Skin epidermis (tissue), 12 donors: ENCODE measurements at regions not wholly inside any gene's neighbourhood (a gene's known extent, or its start where the extent isn't known, plus 50 kb on each side); places are given as distances from the start of the nearest gene placed in this dataset.

Experiments
- H3K27ac ChIP-seq, 21 experiments: fragments of 200-600 bp; sonication (generic) in 11 of 21; one replicate each; pipeline ENCODE4 v1.5.0; 2020; ENCODE audit warnings: mild to moderate bottlenecking in 3 of 21, inconsistent platforms in 2 of 21, moderate library complexity in 2 of 21
- H3K4me3 ChIP-seq, 7 experiments: fragments of 200-600 bp; sonication (generic) in 2 of 7; one replicate each; pipeline ENCODE4 v1.5.0; 2020; ENCODE audit warnings: inconsistent platforms in 2 of 7, mild to moderate bottlenecking in 2 of 7, moderate library complexity in 1 of 7

DNA sequence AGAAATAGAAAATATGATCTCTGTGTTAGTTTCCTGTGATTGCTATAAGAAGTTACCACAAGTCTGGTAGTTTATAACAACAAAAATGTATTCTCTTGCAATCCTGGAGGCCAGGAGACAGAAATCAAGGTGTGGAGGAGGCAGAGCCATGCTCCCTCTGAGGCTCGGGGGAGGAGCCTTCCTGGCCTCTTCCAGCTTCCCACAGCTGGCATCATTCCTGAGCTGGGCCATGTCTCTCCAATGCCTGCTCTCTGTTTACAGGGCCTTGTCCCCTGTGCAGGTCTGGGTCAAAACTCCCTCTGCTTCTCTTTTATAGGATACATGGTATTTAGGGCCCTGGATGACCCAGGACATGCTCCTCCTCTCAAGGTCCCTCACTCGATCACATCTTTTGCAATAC lies 81.3 kb upstream of the RET start:
- no peak overlapping the region for H3K27ac ChIP-seq
- no peak overlapping the region for H3K4me3 ChIP-seq

DNA sequence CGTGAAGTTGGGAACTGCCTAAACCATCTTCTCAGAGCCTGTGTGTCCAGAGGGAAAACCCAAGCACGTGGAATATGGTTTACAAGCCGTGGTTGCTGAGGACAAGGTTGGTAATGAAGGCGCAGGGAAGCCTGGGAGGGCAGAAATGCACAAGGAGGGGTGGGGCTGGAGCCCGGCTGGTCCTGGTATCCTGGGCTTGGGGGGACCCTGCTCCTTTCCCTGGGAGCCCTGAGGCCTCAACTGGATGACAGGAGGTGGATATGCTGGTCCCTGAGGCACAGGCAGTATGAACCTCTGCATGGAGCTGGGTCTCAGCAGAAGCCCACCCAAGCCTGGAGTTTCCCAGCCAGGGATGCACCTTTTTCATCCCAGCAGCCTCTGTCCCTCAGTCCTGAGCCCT lies 80.3 kb upstream of the RET start:
- no peak overlapping the region for H3K4me3 ChIP-seq
- H3K27ac ChIP-seq = no peak overlapping the region

DNA sequence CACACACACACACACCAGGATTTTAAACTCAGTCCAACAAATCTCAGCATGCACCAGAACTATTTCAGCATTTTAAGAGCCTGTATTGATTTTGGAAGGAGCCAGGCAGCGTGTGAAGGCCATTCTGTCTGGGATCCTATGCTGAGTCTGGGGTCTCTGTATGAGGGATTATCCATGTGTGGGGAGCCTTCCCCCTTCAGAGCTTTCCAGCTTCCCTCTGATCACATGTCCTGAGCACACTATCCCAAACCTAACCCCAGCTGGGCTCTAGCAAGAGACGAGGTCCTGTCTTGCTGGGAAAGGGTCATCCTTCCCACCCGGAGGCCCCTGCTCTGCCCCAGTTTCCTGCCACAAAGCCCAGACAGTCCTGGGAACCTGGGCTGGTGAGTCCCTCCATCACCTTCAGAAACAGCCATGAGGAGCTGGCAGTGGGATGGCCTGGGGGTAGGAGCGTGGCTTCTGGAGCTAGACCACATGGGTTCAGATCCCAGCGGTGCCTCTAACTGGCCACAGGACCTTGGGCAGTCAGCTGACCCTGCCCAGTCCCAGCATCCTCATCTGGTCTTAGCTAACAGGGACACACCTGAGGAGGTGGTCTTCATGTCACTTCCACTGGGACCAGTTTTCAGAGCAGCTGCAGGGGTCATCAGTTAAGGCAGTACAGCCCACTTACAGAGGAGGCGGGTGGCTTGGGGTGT lies 79.6 kb upstream of the RET start:
- Histone ChIP-seq H3K4me3 (no peak overlapping the region), H3K27ac (no peak overlapping the region)

DNA sequence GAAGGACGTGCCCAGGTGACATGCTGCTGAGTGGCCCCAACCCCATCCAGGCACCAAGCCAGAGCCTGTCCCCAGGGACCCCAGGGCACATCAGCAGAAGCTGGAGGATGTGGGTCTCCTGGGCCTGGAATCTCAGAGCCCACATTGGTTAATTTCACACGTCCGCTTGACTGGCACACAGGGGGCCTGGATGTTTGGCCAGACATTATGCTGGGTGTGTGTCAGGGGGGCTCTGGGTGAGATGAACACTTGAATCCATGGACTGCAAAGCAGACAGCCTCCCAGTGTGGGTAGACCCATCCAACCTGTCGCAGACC lies 79.1 kb upstream of the RET start:
- no peak overlapping the region for H3K27ac ChIP-seq
- H3K4me3 ChIP-seq = no peak overlapping the region

DNA sequence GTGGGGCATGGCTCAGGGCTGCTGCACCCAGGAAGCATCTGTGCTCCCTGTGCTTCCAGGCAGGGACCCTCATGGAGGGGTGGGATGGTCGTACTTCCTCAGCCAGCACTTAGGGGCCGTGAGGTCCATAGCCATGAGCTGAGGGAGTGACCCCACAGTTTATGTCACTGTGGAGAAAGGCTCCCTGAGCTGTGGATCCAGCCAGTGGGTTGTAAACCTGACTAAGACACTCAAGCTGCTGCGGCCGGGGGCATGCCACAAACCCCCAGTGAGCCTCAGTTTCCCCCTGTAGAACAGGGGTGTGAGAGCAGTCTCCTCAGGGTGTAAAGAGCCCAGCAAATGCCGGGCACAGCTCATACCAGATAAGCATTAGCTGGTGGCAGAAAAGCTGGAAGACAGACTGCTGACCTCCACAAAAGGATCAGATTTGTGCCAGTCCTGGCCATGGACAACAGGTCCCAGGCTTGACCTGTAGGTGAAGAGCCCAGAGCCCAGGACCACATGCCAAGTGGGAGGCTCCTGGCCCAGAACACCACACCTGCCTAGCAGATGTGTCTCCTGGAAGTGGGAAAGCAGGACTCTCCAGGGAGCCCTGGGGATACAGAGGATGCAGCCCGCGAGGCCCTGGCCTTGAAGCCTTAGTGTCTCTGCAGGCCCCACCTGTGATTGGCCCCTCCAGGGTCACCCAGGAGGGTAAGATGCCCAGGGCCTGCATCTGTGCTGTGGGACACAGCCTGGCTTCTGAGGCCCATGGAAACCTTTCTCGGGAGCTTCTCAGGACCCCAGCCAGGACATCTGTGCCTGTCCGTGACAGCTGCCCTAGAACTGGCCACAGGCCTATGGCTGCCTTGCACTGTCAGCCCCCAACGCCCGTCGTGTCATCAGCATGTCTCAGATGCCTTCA lies 78.1 kb upstream of the RET start:
- Histone ChIP-seq H3K27ac (no peak overlapping the region), H3K4me3 (no peak overlapping the region)

DNA sequence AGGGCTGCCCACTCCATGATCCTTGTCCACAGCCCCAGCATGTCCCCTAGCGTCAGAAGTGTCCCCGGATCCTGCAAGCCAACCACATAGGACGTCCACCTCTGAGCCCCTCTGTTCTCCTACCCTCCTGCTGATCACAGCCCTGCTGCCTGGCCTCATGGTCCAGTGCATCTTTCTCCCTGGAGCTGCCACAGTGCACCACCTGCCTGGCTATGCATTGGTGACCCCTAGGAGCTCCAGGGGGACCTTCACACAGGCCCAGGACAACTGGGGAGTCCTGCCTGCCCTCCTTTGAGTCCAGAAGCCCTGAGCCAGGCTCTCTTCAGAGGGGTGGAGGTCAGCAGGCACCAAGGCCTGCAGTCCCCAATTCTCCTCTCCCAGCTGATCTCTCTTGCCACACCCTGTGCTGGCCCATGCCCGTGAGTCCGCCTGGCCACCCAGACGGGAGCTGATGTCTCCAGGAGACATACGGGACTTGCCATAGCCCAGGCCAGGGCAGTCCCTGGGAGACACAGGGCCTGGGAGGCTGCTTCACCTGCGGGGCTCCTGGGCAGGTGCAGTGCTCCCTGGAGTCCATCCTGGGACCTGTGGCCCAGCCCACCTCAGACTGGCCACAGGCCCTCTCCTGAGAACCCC lies 77.4 kb upstream of the RET start:
- no peak overlapping the region for H3K27ac ChIP-seq
- no peak overlapping the region for H3K4me3 ChIP-seq

DNA sequence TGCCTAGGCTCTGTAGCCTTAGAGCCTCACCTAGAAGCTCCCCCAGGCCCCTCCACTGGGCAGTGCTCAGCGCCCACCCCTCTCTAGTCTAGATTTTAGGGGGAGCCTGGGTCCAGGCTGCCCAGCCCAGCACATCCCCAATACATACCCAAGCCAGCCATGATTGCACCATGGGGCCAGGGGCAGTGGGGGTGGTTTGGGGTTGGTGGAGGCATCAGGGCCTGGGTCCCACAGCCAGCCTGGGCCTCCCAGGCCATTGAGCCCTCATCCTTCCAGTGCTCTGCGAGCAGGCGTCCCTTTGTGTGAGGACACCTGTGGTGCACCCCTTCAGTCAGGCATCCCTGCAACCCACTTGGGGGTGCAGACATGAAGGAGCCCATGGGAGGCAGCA lies 76.9 kb upstream of the RET start:
- H3K4me3 ChIP-seq = no peak overlapping the region
- H3K27ac ChIP-seq = no peak overlapping the region

DNA sequence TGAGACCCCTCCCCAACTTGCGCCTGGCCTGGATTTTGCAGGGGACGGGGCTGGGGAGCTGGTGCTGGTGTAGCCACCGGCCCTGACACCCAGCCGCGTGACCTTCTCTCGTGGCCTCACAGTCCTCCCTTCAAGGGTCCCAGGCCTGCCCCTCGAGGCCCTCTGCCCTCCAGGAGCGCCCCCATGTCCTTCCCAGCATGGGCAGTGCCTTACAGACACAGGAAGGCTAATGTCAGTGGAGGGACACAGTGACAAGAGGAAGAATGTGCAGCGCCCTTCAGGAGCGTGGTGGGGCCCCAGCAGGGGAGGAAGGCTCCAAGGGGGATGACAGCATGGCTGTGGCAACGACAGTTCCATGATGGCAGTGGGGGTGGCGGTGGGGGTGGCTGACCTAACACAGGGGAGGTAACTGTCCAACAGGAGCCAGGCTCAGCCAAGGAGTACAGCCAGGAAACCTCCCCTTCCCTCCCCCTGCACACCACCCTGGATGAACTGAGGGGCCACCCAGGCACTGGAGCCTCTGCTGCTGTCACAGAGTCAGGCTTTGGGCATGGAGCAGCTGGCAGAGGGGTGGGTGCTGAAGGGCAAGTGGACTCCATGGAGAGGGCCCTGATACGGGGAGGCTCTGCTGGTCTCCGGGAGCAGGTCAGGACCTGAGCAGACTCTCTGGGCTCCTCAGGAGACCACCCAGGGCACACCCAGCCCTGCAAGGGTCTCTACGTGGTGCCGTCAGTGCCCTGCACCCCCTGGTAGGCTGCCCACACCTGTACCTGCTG lies 76.0 kb upstream of the RET start:
- Histone ChIP-seq H3K27ac (no peak overlapping the region), H3K4me3 (no peak overlapping the region)

DNA sequence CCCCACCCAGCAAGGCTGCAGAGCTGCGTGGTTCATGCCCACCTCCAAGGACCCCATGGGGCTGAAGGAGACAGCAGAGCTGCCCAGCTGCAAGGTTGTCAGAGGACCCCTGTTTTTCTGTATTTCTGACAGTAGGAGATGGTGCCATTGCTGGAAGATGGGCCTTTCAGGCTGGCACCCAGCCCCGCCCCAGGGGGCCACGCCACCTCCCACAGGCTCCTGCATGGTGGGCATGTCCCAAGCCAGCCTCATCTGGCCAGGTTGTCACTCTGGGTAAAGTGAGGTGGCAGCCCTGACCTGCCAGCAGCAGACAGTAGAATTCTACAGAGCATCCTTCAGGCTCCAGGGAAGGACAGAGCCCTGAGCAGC lies 75.5 kb upstream of the RET start:
- H3K4me3 ChIP-seq = no peak overlapping the region
- no peak overlapping the region for H3K27ac ChIP-seq

DNA sequence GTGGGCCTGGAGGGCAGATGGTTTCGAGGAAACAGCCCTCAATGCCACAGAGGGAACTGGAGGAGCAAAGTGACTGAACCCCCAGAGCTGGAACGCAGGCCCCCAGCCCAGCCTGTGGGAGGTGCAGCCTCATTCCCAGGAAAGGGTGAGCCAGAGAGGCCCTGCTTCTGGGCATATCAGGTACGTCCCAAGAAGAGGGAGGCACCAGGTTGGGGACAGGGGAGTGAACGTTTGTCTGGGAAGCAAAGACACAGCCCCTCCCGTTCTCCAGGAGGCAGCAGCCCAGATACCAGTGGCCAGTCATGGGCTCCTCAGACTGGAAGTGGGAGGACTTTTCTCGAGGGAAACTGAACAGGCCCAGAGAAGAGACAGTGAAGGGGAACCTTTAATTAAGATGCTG lies 74.3 kb upstream of the RET start:
- Histone ChIP-seq H3K4me3 (no peak overlapping the region), H3K27ac (no peak overlapping the region)

DNA sequence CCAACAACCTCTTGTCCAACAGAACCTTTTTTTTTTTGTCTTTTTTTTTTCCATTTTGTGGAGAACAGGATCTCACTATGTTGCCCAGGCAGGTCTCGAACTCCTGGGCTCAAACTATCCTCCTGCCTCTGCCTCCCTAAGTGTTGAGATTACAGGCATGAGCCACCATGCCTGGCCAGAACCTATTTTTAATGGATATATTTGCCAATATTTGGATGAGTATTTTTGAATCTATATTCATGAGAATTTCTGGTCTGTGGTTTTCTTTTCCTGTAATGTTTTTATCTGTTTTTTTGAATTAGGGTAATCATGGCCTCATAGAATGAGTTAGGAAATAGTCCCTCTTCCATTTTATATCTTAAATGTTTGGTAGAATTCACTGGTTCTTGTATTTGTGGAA lies 70.4 kb upstream of the RET start:
- Histone ChIP-seq H3K27ac (no peak overlapping the region), H3K4me3 (no peak overlapping the region)

DNA sequence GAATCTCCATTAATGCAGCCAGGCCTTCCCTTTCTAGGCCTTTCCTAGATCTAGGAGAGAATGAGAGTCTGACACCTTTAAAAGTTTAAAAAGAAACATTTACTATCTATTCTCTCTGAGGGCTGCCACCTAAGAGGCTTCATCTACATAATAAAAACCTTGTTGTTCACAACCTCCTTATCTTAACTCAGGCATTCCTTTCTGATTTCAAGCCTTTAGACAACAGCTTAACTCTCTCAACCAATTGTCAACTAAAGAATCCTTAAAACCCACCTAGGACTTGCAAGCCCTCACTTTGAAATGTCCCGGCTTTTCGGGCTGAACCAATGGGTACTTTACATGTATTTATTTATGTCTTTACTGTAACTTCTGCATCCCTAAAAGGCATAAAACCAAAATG lies 64.3 kb upstream of the RET start:
- H3K4me3 ChIP-seq = no peak overlapping the region
- no peak overlapping the region for H3K27ac ChIP-seq

DNA sequence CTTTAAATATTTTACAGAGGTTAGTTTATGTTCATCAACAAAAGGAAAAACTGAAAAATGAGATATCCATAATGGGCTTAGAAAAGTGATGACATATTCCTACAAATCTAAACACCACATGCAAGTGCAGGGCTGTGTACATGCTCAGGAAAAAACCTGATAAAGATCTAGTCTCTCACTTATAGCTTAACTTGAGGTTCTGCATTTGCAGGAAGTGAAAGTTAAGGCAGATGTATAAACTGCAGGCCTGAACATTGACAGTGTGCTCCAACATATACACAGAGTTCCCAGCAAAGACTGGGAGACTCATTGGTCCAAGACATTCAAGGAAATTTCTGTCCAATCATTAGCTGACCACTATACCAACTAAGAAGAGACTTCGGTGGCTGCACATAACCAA lies 63.8 kb upstream of the RET start:
- Histone ChIP-seq H3K27ac (no peak overlapping the region), H3K4me3 (no peak overlapping the region)

DNA sequence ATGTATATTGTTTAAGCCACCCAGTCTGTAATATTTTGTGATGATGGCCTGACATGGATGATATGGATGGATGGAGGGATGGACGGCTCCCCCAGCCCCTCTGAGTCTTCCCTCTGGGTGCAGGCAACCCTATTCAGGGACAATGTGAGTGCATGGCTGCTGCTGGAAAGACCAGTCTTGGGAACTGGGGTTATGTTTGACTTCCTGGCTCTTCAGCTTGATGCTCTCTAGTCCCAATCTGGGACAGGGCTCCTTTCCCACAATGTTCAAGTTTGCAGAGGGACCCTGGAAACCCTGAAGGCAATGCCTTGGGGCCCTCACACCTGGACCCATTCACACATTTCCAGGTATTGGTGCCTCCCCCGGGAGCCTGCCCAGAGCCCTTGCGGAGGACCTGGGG lies 52.3 kb upstream of the RET start:
- H3K4me3 ChIP-seq = no peak overlapping the region
- H3K27ac ChIP-seq = no peak overlapping the region

DNA sequence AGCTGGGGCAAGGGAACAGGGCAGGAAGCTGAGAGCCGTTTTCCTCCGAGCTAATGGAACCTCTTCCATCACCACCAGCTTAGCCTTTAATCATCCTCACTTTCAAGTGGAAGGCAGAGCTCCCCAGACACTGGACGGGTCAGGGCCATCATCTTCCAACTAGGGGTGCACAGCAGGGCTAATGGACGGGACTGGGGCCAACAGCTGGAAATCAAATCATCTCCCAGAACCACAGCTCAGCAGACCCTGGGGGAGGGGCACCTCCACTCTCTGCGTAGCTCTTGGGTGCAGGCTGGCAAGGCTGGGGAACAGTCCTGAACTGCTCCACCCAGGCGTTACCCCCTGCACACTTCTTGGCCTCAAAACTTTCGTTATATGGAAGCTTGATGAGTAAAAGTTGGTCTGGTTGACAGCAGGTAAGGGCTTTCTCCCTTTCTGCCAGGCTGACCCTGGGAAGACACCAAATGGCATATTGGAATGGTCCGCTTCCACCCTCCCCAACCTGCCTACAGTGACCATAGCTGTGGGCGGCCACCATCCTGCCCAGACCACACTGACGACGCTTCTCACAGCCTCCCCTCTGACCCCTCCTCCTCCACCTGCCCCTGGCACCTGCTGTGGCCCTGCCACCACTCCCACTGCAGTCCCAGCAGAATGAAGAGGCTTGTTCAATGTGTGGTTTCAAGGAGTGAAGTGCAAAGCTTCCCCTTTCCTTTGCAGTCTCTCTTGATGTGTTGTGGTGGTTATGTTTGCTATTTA lies 51.7 kb upstream of the RET start:
- no peak overlapping the region for H3K27ac ChIP-seq
- no peak overlapping the region for H3K4me3 ChIP-seq

DNA sequence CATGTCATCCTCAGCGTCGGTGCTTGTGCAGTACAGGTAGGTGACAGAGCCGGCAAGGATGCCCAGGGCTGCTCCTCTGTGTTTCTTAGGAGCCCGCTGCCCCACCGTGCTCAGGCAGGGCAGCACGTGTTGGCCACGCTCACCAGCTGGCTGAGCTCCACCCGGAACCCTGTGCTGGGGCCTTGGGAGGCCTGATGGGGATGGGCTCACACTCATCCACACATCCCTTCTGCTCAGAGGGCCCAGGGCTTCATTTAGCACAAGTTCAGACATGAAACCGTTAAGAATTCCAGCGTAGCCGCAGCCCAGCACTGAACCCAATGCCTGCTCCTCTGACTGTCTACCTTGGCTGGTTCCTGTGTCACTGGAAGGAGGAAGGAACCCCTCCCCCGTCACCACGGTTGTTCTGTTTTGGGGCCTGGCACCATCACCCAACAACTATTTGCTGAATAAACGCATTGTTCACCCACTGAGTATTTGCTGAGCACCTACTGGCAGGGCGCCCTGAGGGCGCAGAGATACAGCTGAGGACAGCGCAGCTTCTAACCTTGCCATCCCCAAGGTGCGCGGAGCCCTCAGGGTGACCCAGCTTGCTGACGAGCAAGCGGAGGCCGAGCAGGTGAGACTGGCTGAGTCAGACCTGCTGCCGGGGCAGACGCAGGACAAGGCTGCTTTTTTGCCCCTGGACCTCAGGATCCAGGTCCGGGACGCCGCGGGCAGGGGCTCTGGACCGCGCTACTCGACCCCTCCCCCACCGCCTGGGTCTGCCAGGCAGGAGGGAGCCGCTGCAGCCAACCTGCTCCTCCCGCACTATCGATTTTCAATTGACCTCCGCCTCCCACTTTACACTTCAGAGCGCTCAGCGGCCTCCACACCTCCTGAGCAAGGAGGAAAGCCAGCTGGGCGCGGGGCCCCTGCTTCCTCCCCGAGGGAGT lies 50.6 kb upstream of the RET start:
- Histone ChIP-seq H3K27ac (no peak overlapping the region), H3K4me3 (no peak overlapping the region)
